Thyroid gland (tissue), 4 donors: ENCODE measurements at regions not wholly inside any gene's neighbourhood (a gene's known extent, or its start where the extent isn't known, plus 50 kb on each side); places are given as distances from the start of the nearest gene placed in this dataset.
"Not testable (repeated sequence)": the region's sequence is repeated elsewhere in the genome, so short reads cannot be mapped to it uniquely, and the experiment has no call there.

Experiments
- CTCF ChIP-seq, 6 experiments: fragments of 200-600 bp in 3 of 6; fragments of 450-650 bp in 3 of 6; sonication (generic) in 3 of 6; IDR thresholded peaks; one replicate each; pipeline ENCODE4 v1.5.1; 2016 to 2019; ENCODE audit warnings: antibody characterized with exemption in 6 of 6, mild to moderate bottlenecking in 2 of 6, inconsistent platforms in 1 of 6, moderate library complexity in 1 of 6
- POLR2A ChIP-seq, 2 donors: fragments of 450-650 bp; IDR thresholded peaks; one replicate each; pipeline ENCODE4 v1.6.1; 2017; ENCODE audit warnings: antibody characterized with exemption in 2 of 2, mild to moderate bottlenecking in 2 of 2, moderate library complexity in 1 of 2

DNA sequence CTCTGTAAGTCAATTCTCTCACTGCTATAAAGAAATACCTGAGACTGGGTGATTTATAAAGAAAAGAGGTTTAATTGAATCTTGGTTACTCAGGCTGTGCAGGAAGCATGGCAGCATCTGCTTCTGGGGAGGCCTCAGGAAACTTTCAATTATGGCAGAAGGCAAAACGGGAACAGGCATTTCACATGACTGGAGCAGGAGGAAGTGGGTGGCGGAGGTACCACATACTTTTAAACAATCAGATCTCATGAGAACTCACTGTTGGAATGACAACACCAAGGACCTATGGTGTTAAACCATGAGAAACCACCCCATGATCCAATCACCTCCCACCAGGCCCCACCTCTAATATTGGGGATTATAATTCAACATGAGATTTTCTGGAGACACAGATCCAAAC, 315.7 kb upstream of the NRP1 start:
- TF ChIP-seq CTCF, POLR2A (IDR thresholded peaks at IDR 0.05): not testable (repeated sequence)
